NCI-H69 (cell line): ENCODE measurements at regions not wholly inside any gene's neighbourhood (a gene's known extent, or its start where the extent isn't known, plus 50 kb on each side); places are given as distances from the start of the nearest gene placed in this dataset.
"Not testable (repeated sequence)": the region's sequence is repeated elsewhere in the genome, so short reads cannot be mapped to it uniquely, and the experiment has no call there.

Experiments
- DNase-seq: peaks from one replicate; lab custom pipeline; 2025; lab: John Stamatoyannopoulos, UW

- DNase-seq, result no peak
Measured at GRCh38 chrY:9118704-9119103, 218.6 kb upstream of the TSPY4 start.

GRCh38 chrY:9124623-9125022 lies 212.6 kb upstream of the TSPY4 start:
- no peak for DNase-seq

- no peak for DNase-seq
Measured at GRCh38 chrY:9126545-9126944, 210.7 kb upstream of the TSPY4 start.

GRCh38 chrY:9143366-9143765 lies 193.9 kb upstream of the TSPY4 start:
- DNase-seq, result not testable (repeated sequence)

GRCh38 chrY:9154552-9154951 lies 182.7 kb upstream of the TSPY4 start:
- DNase-seq, result not testable (repeated sequence)

- DNase-seq, result no peak
Measured at GRCh38 chrY:9155721-9156120, 181.5 kb upstream of the TSPY4 start.

GRCh38 chrY:9158616-9159015 lies 178.6 kb upstream of the TSPY4 start:
- DNase-seq, result no peak

- not testable (repeated sequence) for DNase-seq
Measured at GRCh38 chrY:9160331-9160730, 176.9 kb upstream of the TSPY4 start.

GRCh38 chrY:9160976-9161375 lies 176.3 kb upstream of the TSPY4 start:
- DNase-seq, result not testable (repeated sequence)

- not testable (repeated sequence) for DNase-seq
Measured at GRCh38 chrY:9161990-9162389, 175.3 kb upstream of the TSPY4 start.

- not testable (repeated sequence) for DNase-seq
Measured at GRCh38 chrY:9162424-9162823, 174.8 kb upstream of the TSPY4 start.

GRCh38 chrY:9177641-9178040 lies 159.6 kb upstream of the TSPY4 start:
- DNase-seq, result not testable (repeated sequence)

- DNase-seq, result not testable (repeated sequence)
Measured at GRCh38 chrY:9184827-9185226, 152.4 kb upstream of the TSPY4 start.

GRCh38 chrY:9207082-9207481 lies 130.2 kb upstream of the TSPY4 start:
- not testable (repeated sequence) for DNase-seq

GRCh38 chrY:9226409-9226808 lies 110.9 kb upstream of the TSPY4 start:
- DNase-seq, result no peak

GRCh38 chrY:9257255-9257654 lies 80.0 kb upstream of the TSPY4 start:
- no peak for DNase-seq

GRCh38 chrY:9257725-9258124 lies 79.5 kb upstream of the TSPY4 start:
- DNase-seq, result no peak

GRCh38 chrY:9259368-9259767 lies 77.9 kb upstream of the TSPY4 start:
- DNase-seq, result peak; percentile 2

GRCh38 chrY:9260426-9260825 lies 76.8 kb upstream of the TSPY4 start:
- DNase-seq, result no peak

GRCh38 chrY:9265551-9265950 lies 71.7 kb upstream of the TSPY4 start:
- no peak for DNase-seq

- DNase-seq, result not testable (repeated sequence)
Measured at GRCh38 chrY:9270351-9270750, 66.9 kb upstream of the TSPY4 start.

GRCh38 chrY:9272847-9273246 lies 64.4 kb upstream of the TSPY4 start:
- DNase-seq, result not testable (repeated sequence)

- DNase-seq, result not testable (repeated sequence)
Measured at GRCh38 chrY:9278842-9279241, 58.4 kb upstream of the TSPY4 start.
